Natural killer cell treated with Interleukin-12 subunit alpha and Interleukin-12 subunit beta and Interleukin-15 and Interleukin-18, amount 100 ng/mL, for 72 hours (primary cell): ENCODE measurements at regions not wholly inside any gene's neighbourhood (a gene's known extent, or its start where the extent isn't known, plus 50 kb on each side); places are given as distances from the start of the nearest gene placed in this dataset.
"Not testable (repeated sequence)": the region's sequence is repeated elsewhere in the genome, so short reads cannot be mapped to it uniquely, and the experiment has no call there.

Experiments used
- ATAC-seq, 2 donors: fragments of 150-1000 bp; cut with Tn5 transposase in 1 of 2; sonication (Bioruptor Pico), chemical (Tn5 transposase) in 1 of 2; 2 replicates each; pipeline ENCODE4 v1.10.0; 2021
- DNase-seq: peaks from one replicate; pipeline ENCODE4 v3.0.0; 2022; ENCODE audit warnings: low spot score
- H3K27ac Mint-ChIP-seq, 2 donors: 1 replicate in 1 of 2; 2 replicates in 1 of 2; pipeline ENCODE4 v1.8.0; 2022; ENCODE audit warnings: mixed read lengths in 2 of 2, mild to moderate bottlenecking in 1 of 2, moderate library complexity in 1 of 2
- H3K27me3 Mint-ChIP-seq, 2 donors: 1 replicate in 1 of 2; 2 replicates in 1 of 2; pipeline ENCODE4 v1.8.0; 2022; ENCODE audit warnings: mixed read lengths in 2 of 2
- H3K36me3 Mint-ChIP-seq: one replicate; pipeline ENCODE4 v1.8.0; 2022; ENCODE audit warnings: mixed read lengths
- H3K4me1 Mint-ChIP-seq, 2 donors: 1 replicate in 1 of 2; 2 replicates in 1 of 2; pipeline ENCODE4 v1.8.0; 2022; ENCODE audit warnings: low read depth in 2 of 2, mixed read lengths in 2 of 2, mild to moderate bottlenecking in 1 of 2
- H3K4me3 Mint-ChIP-seq: one replicate; pipeline ENCODE4 v1.8.0; 2022; ENCODE audit warnings: mixed read lengths
- H3K9me3 Mint-ChIP-seq: 2 replicates; pipeline ENCODE4 v1.8.0; 2022; ENCODE audit warnings: mixed read lengths

GRCh38 chr6:37562926-37563288 lies 63.2 kb upstream of the CCDC167 start:
- DNase-seq, H3K36me3 Mint-ChIP-seq, H3K9me3 Mint-ChIP-seq, H3K4me3 Mint-ChIP-seq, H3K27ac Mint-ChIP-seq, ATAC-seq: not testable (repeated sequence)
- H3K27me3 Mint-ChIP-seq, result peaks cover 28 to 29% of the 10 kb centered on the region in 2 donors
- peaks cover 8 to 17% of the 10 kb centered on the region in 2 donors for H3K4me1 Mint-ChIP-seq

GRCh38 chr6:37561361-37561760 lies 61.7 kb upstream of the CCDC167 start:
- peaks cover 0 to 11% of the 10 kb centered on the region in 2 donors for H3K4me1 Mint-ChIP-seq
- H3K4me3 Mint-ChIP-seq, result no peak overlapping the region
- ATAC-seq (no peak), DNase-seq (no peak)
- no peak overlapping the region for H3K27ac Mint-ChIP-seq
- peaks cover 23 to 27% of the 10 kb centered on the region in 2 donors for H3K27me3 Mint-ChIP-seq
- no peaks in the 10 kb centered on the region for H3K36me3 Mint-ChIP-seq
- no peaks in the 10 kb centered on the region for H3K9me3 Mint-ChIP-seq

GRCh38 chr6:37560737-37561103 lies 61.0 kb upstream of the CCDC167 start:
- H3K36me3 Mint-ChIP-seq, result no peaks in the 10 kb centered on the region
- DNase-seq, result no peak
- H3K27ac Mint-ChIP-seq, result no peak overlapping the region
- no peak overlapping the region for H3K4me3 Mint-ChIP-seq
- ATAC-seq, result no peak
- peaks cover 23 to 30% of the 10 kb centered on the region in 2 donors for H3K27me3 Mint-ChIP-seq
- H3K4me1 Mint-ChIP-seq, result peaks cover 0 to 15% of the 10 kb centered on the region in 2 donors
- H3K9me3 Mint-ChIP-seq, result no peaks in the 10 kb centered on the region

DNA sequence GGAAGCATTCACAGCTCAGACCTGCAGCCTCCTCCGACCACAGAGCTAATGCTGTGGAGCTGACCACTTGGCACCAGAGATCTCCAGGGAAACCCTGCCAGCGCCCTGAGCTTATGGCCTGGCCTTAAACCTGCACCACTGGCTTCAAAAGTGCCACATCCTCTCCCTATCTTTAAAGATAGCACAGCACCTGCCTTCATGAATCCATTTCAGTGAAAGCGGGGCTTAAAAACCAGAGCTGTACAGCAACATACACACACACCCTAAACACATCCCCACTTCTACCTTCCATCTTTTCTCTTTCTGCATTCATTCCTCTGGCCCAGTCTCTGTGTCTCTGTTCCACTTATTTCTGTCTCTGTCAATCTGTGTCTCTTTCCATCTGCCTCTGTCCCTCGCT lies 59.8 kb upstream of the CCDC167 start:
- H3K27me3 Mint-ChIP-seq, result peaks cover 13 to 25% of the 10 kb centered on the region in 2 donors
- no peak for DNase-seq
- H3K4me1 Mint-ChIP-seq, result peaks cover 4 to 21% of the 10 kb centered on the region in 2 donors
- no peak for ATAC-seq
- H3K9me3 Mint-ChIP-seq, result no peaks in the 10 kb centered on the region
- H3K36me3 Mint-ChIP-seq, result no peaks in the 10 kb centered on the region
- no peak overlapping the region for H3K4me3 Mint-ChIP-seq
- H3K27ac Mint-ChIP-seq, result no peak overlapping the region

GRCh38 chr6:37559050-37559449 lies 59.4 kb upstream of the CCDC167 start:
- H3K4me3 Mint-ChIP-seq, result no peak overlapping the region
- DNase-seq, result no peak
- H3K9me3 Mint-ChIP-seq, result no peaks in the 10 kb centered on the region
- ATAC-seq, result no peak
- peaks cover 9 to 22% of the 10 kb centered on the region in 2 donors for H3K27me3 Mint-ChIP-seq
- H3K36me3 Mint-ChIP-seq, result no peaks in the 10 kb centered on the region
- H3K27ac Mint-ChIP-seq, result no peak overlapping the region
- peaks cover 7 to 21% of the 10 kb centered on the region in 2 donors for H3K4me1 Mint-ChIP-seq

- ATAC-seq, result no peak
- H3K4me3 Mint-ChIP-seq, result no peak overlapping the region
- H3K27ac Mint-ChIP-seq, result no peak overlapping the region
- no peaks in the 10 kb centered on the region for H3K9me3 Mint-ChIP-seq
- H3K36me3 Mint-ChIP-seq, result no peaks in the 10 kb centered on the region
- peaks cover 9 to 25% of the 10 kb centered on the region in 2 donors for H3K4me1 Mint-ChIP-seq
- no peak for DNase-seq
- peaks cover 9 to 22% of the 10 kb centered on the region in 2 donors for H3K27me3 Mint-ChIP-seq
Measured at GRCh38 chr6:37558646-37559045, 59.0 kb upstream of the CCDC167 start.

DNA sequence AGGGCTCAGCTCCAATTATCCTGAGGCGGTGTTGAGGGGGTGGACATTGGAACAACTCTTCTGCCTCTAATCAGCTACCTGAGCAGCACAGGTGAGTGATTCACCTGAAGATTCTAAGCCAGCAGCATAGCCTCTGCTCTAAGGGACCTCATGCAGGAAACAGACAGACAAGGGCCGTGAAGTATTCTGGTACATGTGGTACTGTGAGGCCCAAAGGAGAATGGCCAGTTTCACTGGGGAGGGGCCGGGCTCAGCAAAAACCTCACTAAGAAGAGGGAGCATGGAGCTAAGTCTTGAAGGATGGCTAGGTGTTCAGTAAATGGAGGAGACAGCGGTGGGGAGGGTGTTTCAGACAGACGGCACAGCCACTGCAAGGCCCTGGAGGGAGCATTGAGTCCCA lies 58.5 kb upstream of the CCDC167 start:
- DNase-seq (no peak), ATAC-seq (no peak)
- Mint-ChIP-seq H3K4me3 (no peak overlapping the region), H3K36me3 (no peaks in the 10 kb centered on the region), H3K27ac (no peak overlapping the region), H3K27me3 (peaks cover 9 to 19% of the 10 kb centered on the region in 2 donors), H3K9me3 (no peaks in the 10 kb centered on the region), H3K4me1 (peaks cover 13 to 30% of the 10 kb centered on the region in 2 donors)

DNA sequence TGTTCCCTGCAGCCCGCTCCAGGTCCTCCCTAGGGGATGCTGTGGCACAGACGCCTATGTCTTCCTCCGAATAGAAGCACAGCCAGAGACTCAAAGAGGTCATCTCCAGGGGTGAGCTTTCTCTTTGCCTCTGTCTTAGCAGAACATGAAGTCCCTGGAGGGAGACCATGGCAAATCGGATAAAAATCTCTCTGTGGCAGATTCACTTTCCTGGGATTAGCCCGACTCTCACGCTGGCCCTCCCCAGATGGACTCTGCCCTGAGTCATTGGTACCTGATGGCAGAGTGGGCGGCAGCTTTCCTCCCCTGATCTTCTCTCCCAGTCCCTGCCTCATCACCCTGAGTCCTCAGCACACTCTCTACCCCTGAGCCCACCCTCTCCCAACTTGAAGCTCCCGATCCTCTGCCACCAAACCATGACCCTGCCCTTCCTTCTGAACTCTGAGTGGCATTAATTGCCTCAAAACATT lies 58.0 kb upstream of the CCDC167 start:
- peaks cover 9 to 19% of the 10 kb centered on the region in 2 donors for H3K27me3 Mint-ChIP-seq
- no peak overlapping the region for H3K27ac Mint-ChIP-seq

DNA sequence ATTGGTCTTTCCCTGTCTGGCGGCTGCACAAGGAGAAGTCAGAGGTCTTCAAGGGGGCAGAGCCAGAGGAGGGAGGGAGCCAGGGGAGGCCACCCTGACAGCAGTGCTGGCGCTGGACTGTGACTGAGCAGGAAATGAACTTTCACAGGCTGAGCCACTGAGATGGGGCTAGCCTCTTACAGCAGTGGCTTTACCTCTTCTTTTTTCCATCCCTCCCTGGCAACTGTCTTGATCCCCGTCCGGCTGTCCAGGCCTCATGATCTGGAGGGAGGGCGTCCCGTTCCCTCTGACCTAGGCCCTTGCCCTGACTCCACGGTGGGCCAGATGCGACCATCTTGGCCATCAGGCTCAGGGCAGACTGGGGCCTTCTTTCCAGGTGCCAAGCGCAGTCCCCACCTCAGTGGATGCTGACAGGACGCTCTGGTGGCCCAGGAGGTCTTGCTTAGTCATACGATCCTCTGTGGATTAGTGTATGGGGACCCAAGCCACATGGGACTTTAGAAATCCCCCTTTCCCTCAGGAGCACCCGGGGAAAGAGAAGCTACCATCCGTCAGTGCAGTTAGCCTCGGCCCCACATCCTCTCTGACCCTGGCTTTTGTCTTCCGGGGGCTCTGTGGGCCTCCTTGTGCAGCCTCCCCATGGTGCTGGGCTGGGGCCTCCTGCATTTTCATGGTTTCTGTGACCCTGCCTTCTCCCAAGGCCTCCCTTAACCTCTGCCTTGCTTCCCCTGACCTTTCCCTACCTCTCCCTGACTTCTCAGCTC lies 57.4 kb upstream of the CCDC167 start:
- no peak for DNase-seq
- H3K4me3 Mint-ChIP-seq, result no peak overlapping the region
- no peaks in the 10 kb centered on the region for H3K9me3 Mint-ChIP-seq
- peaks cover 13 to 32% of the 10 kb centered on the region in 2 donors for H3K4me1 Mint-ChIP-seq
- H3K36me3 Mint-ChIP-seq, result no peaks in the 10 kb centered on the region
- no peak for ATAC-seq
- no peak overlapping the region for H3K27ac Mint-ChIP-seq
- peaks cover 9 to 19% of the 10 kb centered on the region in 2 donors for H3K27me3 Mint-ChIP-seq

More for the DNA sequence above, 58.0 kb upstream of the CCDC167 start:
- Mint-ChIP-seq H3K4me1 (peaks cover 13 to 32% of the 10 kb centered on the region in 2 donors), H3K36me3 (no peaks in the 10 kb centered on the region), H3K9me3 (no peaks in the 10 kb centered on the region), H3K4me3 (no peak overlapping the region)
- DNase-seq, result no peak
- no peak for ATAC-seq

DNA sequence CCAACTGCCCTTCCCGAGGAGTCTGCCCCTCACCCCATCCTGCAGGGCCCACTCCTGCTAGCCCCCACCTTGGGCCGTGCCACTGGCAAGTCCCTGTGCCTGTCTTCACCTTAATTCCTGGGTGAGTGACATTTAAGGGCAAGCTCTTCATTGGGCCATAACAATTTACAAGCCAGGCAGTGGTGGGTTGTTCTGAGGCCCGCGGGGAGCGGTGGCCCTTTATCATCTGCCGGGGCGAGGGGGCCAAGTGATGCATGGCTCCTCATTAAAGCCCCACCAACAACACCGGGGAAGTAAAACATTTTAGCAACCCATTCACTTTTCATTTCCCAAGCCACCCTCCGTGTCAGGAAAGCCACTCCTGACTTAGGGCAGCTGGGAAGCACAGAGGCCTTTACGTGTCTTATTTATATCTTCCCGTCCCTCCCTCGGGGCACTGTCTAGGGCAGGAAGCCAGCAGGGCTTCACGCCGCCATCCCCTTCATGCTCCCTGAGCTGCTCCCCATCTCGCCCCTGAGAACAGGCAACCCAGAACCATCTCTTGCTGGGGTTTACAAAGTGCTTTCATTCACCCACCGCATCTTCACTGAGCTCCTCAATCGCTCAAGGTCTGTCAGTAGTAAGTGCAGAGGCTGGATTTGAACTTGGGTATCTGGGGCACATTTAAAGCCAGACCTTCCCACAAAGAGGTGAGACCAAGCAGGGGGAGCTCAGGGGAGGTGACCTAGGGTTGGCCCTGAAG lies 55.5 kb upstream of the CCDC167 start:
- ATAC-seq (no peak), DNase-seq (no peak)
- peak overlapping the region in 1 of 2 donors; percentile 13 for H3K27ac Mint-ChIP-seq
- H3K36me3 Mint-ChIP-seq, result no peaks in the 10 kb centered on the region
- no peaks in the 10 kb centered on the region for H3K9me3 Mint-ChIP-seq
- no peak overlapping the region for H3K4me3 Mint-ChIP-seq
- peaks cover 9 to 12% of the 10 kb centered on the region in 2 donors for H3K27me3 Mint-ChIP-seq
- peaks cover 13 to 32% of the 10 kb centered on the region in 2 donors for H3K4me1 Mint-ChIP-seq

GRCh38 chr6:37554480-37554819 lies 54.8 kb upstream of the CCDC167 start:
- Mint-ChIP-seq H3K27me3 (peaks cover 2 to 12% of the 10 kb centered on the region in 2 donors), H3K4me1 (peaks cover 16 to 27% of the 10 kb centered on the region in 2 donors), H3K4me3 (no peak overlapping the region), H3K36me3 (no peaks in the 10 kb centered on the region), H3K27ac (no peak overlapping the region), H3K9me3 (no peaks in the 10 kb centered on the region)
- DNase-seq (no peak), ATAC-seq (no peak)

DNA sequence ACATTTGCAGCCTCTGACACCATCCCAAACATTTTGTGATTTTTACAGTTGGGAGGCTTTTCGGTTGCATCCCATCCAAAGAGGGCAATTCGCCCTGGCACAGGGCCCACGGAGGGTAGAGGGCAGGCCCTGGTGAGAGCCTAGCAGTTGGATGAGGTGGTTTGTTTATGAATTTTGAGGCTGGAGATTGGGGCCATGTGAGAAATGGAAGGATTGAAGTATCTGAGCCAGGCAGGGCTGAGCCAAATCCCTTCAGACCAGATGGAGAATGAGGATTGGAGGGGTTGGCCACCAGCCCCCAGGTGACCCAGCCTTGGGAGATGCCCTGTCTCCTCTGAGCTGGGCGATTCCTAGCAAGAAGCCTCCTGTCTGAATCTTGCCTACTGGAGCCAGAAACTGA lies 52.6 kb upstream of the CCDC167 start:
- Mint-ChIP-seq H3K4me3 (no peak overlapping the region), H3K27ac (no peak overlapping the region)

DNA sequence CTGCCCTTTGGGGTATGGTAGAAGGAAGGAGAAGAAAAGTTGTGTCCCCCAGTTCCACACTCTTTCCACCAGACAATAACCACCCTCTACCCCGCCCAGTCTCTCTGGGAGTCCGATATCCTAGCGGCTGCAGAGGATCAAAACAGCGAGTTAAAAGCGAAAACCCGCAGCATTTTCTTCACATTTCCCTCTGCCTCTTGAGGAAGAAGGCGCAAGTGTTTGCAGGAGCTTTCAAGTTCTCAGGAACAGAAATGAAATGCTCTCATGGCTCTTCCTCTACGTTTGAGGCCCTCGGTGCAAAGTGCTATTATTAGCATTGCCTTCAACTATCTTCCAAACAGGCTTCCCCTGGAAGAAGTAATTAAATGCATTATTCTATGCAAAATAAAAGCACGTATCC lies 52.2 kb upstream of the CCDC167 start:
- DNase-seq (no peak), ATAC-seq (no peak)
- H3K4me1 Mint-ChIP-seq, result peaks cover 23 to 30% of the 10 kb centered on the region in 2 donors
- no peak overlapping the region for H3K27ac Mint-ChIP-seq
- peaks cover 0 to 6% of the 10 kb centered on the region in 2 donors for H3K27me3 Mint-ChIP-seq
- H3K4me3 Mint-ChIP-seq, result no peak overlapping the region
- no peaks in the 10 kb centered on the region for H3K36me3 Mint-ChIP-seq
- H3K9me3 Mint-ChIP-seq, result no peaks in the 10 kb centered on the region

More for the DNA sequence above, 52.6 kb upstream of the CCDC167 start:
- H3K9me3 Mint-ChIP-seq, result no peaks in the 10 kb centered on the region
- H3K4me1 Mint-ChIP-seq, result peaks cover 23 to 27% of the 10 kb centered on the region in 2 donors
- DNase-seq, result no peak
- peaks cover 0 to 6% of the 10 kb centered on the region in 2 donors for H3K27me3 Mint-ChIP-seq
- no peak for ATAC-seq
- no peaks in the 10 kb centered on the region for H3K36me3 Mint-ChIP-seq

GRCh38 chr6:37551446-37551845 lies 51.8 kb upstream of the CCDC167 start:
- no peak overlapping the region for H3K4me3 Mint-ChIP-seq
- H3K27ac Mint-ChIP-seq, result no peak overlapping the region

More at GRCh38 chr6:37551446-37551845, 51.8 kb upstream of the CCDC167 start:
- no peaks in the 10 kb centered on the region for H3K36me3 Mint-ChIP-seq
- no peak for DNase-seq
- H3K9me3 Mint-ChIP-seq, result no peaks in the 10 kb centered on the region
- H3K27me3 Mint-ChIP-seq, result peaks cover 0 to 6% of the 10 kb centered on the region in 2 donors
- H3K4me1 Mint-ChIP-seq, result peaks cover 23 to 31% of the 10 kb centered on the region in 2 donors
- no peak for ATAC-seq
